ENCODE measurements at regions not wholly inside any gene's neighbourhood (a gene's known extent, or its start where the extent isn't known, plus 50 kb on each side); places are given as distances from the start of the nearest gene placed in this dataset.

DNA sequence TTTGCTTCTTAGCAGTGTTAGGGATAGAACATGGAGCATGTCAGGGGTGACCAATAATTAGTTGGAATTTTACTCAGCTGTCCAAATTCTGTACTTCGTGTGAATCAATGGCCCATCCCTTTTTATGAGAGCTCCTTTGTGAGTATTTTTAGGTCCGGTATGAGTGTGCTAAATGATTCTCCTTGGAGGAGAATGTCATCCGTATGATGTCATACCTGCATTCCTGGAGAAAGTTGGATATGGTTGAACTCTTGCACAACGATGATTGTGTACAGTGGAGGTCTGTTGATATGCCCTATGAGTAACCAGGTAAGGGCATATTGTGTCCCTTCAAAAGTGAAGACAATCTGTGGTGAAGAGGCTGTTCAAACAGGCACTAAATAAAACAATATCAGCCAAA lies 400.8 kb downstream of the GXYLT1 start:
- TF ChIP-seq, protein P1, sequence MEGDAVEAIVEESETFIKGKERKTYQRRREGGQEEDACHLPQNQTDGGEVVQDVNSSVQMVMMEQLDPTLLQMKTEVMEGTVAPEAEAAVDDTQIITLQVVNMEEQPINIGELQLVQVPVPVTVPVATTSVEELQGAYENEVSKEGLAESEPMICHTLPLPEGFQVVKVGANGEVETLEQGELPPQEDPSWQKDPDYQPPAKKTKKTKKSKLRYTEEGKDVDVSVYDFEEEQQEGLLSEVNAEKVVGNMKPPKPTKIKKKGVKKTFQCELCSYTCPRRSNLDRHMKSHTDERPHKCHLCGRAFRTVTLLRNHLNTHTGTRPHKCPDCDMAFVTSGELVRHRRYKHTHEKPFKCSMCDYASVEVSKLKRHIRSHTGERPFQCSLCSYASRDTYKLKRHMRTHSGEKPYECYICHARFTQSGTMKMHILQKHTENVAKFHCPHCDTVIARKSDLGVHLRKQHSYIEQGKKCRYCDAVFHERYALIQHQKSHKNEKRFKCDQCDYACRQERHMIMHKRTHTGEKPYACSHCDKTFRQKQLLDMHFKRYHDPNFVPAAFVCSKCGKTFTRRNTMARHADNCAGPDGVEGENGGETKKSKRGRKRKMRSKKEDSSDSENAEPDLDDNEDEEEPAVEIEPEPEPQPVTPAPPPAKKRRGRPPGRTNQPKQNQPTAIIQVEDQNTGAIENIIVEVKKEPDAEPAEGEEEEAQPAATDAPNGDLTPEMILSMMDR (IDR thresholded peaks at IDR 0.05) = no peak
- TF ChIP-seq, protein P2, sequence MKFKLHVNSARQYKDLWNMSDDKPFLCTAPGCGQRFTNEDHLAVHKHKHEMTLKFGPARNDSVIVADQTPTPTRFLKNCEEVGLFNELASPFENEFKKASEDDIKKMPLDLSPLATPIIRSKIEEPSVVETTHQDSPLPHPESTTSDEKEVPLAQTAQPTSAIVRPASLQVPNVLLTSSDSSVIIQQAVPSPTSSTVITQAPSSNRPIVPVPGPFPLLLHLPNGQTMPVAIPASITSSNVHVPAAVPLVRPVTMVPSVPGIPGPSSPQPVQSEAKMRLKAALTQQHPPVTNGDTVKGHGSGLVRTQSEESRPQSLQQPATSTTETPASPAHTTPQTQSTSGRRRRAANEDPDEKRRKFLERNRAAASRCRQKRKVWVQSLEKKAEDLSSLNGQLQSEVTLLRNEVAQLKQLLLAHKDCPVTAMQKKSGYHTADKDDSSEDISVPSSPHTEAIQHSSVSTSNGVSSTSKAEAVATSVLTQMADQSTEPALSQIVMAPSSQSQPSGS (CRISPR knock-in tag; IDR thresholded peaks at IDR 0.05; ENCODE audit: borderline replicate concordance, low read depth) = no peak
- TF ChIP-seq ESRRA (CRISPR knock-in tag; IDR thresholded peaks at IDR 0.05; ENCODE audit: borderline replicate concordance) (no peak), TP53 (CRISPR knock-in tag; IDR thresholded peaks at IDR 0.05) (no peak), ELF4 (CRISPR knock-in tag; IDR thresholded peaks at IDR 0.05; ENCODE audit: low read depth) (no peak)
- TF ChIP-seq, protein P3, sequence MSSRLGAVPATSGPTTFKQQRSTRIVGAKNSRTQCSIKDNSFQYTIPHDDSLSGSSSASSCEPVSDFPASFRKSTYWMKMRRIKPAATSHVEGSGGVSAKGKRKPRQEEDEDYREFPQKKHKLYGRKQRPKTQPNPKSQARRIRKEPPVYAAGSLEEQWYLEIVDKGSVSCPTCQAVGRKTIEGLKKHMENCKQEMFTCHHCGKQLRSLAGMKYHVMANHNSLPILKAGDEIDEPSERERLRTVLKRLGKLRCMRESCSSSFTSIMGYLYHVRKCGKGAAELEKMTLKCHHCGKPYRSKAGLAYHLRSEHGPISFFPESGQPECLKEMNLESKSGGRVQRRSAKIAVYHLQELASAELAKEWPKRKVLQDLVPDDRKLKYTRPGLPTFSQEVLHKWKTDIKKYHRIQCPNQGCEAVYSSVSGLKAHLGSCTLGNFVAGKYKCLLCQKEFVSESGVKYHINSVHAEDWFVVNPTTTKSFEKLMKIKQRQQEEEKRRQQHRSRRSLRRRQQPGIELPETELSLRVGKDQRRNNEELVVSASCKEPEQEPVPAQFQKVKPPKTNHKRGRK (CRISPR knock-in tag; IDR thresholded peaks at IDR 0.05; ENCODE audit: borderline replicate concordance) = no peak
- TF ChIP-seq, protein P4, sequence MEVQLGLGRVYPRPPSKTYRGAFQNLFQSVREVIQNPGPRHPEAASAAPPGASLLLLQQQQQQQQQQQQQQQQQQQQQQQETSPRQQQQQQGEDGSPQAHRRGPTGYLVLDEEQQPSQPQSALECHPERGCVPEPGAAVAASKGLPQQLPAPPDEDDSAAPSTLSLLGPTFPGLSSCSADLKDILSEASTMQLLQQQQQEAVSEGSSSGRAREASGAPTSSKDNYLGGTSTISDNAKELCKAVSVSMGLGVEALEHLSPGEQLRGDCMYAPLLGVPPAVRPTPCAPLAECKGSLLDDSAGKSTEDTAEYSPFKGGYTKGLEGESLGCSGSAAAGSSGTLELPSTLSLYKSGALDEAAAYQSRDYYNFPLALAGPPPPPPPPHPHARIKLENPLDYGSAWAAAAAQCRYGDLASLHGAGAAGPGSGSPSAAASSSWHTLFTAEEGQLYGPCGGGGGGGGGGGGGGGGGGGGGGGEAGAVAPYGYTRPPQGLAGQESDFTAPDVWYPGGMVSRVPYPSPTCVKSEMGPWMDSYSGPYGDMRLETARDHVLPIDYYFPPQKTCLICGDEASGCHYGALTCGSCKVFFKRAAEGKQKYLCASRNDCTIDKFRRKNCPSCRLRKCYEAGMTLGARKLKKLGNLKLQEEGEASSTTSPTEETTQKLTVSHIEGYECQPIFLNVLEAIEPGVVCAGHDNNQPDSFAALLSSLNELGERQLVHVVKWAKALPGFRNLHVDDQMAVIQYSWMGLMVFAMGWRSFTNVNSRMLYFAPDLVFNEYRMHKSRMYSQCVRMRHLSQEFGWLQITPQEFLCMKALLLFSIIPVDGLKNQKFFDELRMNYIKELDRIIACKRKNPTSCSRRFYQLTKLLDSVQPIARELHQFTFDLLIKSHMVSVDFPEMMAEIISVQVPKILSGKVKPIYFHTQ (CRISPR knock-in tag; IDR thresholded peaks at IDR 0.05) = no peak

Data from WTC11 (cell line).